Neural progenitor cell (in vitro differentiated cells): ENCODE measurements at regions not wholly inside any gene's neighbourhood (a gene's known extent, or its start where the extent isn't known, plus 50 kb on each side); places are given as distances from the start of the nearest gene placed in this dataset.

Experiments used
- CTCF ChIP-seq: fragments of 200-600 bp; sonication (generic); IDR thresholded peaks from 2 replicates; pipeline ENCODE4 v1.5.1; 2017; ENCODE audit warnings: antibody characterized with exemption, mild to moderate bottlenecking
- EZH2 ChIP-seq: fragments of 200-600 bp; sonication (generic); IDR thresholded peaks from 2 replicates; pipeline ENCODE4 v1.6.1; 2017; ENCODE audit warnings: antibody characterized with exemption, mild to moderate bottlenecking, moderate library complexity
- EZH2phosphoT487 ChIP-seq: fragments of 200-600 bp; sonication (generic); IDR thresholded peaks from 2 replicates; pipeline ENCODE4 v1.6.1; 2017; ENCODE audit warnings: antibody characterized with exemption

DNA sequence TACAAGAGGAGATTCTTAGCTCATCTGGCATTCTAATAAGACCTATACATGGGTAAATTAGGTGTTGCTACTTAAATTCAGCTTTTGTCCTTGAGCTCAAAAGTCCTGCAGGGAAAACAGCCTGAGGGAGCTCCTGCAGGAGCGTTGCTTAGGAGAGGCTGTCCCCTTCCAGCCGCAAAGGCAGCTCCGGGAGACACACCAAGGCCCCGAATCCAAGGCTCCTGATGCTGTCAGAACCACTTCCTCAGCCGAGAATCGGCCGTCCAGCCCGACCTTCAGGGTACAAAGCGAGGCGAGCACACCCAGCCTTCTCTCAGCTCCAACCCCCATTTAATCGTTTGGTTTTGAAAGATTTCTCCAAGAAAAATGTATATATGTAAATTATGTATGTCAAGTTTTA, 87.0 kb downstream of the DACT2 start:
- TF ChIP-seq EZH2 (no peak), CTCF (no peak), EZH2phosphoT487 (no peak)
